Activated CD8-positive, alpha-beta T cell treated with anti-CD3 and anti-CD28 coated beads for 36 hours (primary cell): ENCODE measurements at regions not wholly inside any gene's neighbourhood (a gene's known extent, or its start where the extent isn't known, plus 50 kb on each side); places are given as distances from the start of the nearest gene placed in this dataset.

Source experiments
- ATAC-seq: fragments of 200-7000 bp; cut with Tn5 transposase; one replicate; pipeline ENCODE4 v1.10.0; 2021; ENCODE audit warnings: mild to moderate bottlenecking, moderate library complexity
- CTCF ChIA-PET: fragments of 350-600 bp; sonication (Branson Sonifier 250); formaldehyde crosslinking; loops from one replicate; lab custom pipeline; 2021; ENCODE audit warnings: antibody characterized with exemption; lab: Charles Lee
- POLR2A ChIA-PET: fragments of 350-600 bp; sonication (Branson Sonifier 250); formaldehyde crosslinking; loops from one replicate; lab custom pipeline; 2021; ENCODE audit warnings: antibody characterized with exemption; lab: Charles Lee
- DNase-seq: peaks from one replicate; pipeline ENCODE4 v3.0.0-alpha.2; 2020
- H3K27ac Mint-ChIP-seq: one replicate; pipeline ENCODE4 v1.8.0; 2021; ENCODE audit warnings: mild to moderate bottlenecking, mixed read lengths
- H3K27me3 Mint-ChIP-seq: one replicate; pipeline ENCODE4 v1.8.0; 2021; ENCODE audit warnings: mixed read lengths
- H3K36me3 Mint-ChIP-seq: one replicate; pipeline ENCODE4 v1.8.0; 2021; ENCODE audit warnings: low read depth, mixed read lengths
- H3K4me1 Mint-ChIP-seq: one replicate; pipeline ENCODE4 v1.8.0; 2021; ENCODE audit warnings: low read depth, mixed read lengths
- H3K4me3 Mint-ChIP-seq: one replicate; pipeline ENCODE4 v1.8.0; 2021; ENCODE audit warnings: mild to moderate bottlenecking, moderate library complexity, mixed read lengths
- H3K9me3 Mint-ChIP-seq: one replicate; pipeline ENCODE4 v1.8.0; 2021; ENCODE audit warnings: mixed read lengths
- intact Hi-C: fragments of 100-400 bp; cut with micrococcal nuclease; formaldehyde crosslinking; loops from one replicate; pipeline ENCODE4 v1.10.0; 2022
- TF ChIP-seq, protein P1 (sequence below): fragments of 200-600 bp; IDR thresholded peaks from one replicate; pipeline ENCODE4 v1.8.0; 2022; ENCODE audit warnings: antibody characterized with exemption, mild to moderate bottlenecking

DNA sequence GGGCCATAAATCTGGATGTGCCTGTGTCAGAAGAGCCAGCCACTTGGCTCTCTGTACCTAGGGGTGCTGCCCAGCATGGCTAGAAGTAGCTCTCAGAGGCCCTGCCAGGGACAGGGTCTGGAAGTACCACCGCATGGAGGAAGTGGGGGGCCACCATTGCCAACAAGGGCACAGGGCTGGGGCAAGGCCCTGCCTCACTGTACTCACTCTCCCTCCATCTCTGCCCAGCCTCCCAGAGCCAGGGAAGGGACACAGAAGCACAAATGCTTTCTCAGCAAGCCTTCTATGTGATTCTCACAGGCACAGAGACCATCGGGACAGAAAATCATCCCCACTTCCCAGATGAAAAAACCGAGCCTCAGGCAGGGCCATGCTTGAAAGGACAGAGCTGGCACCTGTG, 138.1 kb downstream of the C5orf15 start:
- Mint-ChIP-seq H3K36me3 (no peaks in the 10 kb centered on the region), H3K27me3 (peaks cover 3% of the 10 kb centered on the region), H3K4me3 (no peak overlapping the region), H3K9me3 (peaks cover 3% of the 10 kb centered on the region), H3K27ac (no peak overlapping the region), H3K4me1 (peaks cover 14% of the 10 kb centered on the region)
- ChIA-PET POLR2A (no interaction called here), CTCF (no interaction called here)
- TF ChIP-seq, protein P1, sequence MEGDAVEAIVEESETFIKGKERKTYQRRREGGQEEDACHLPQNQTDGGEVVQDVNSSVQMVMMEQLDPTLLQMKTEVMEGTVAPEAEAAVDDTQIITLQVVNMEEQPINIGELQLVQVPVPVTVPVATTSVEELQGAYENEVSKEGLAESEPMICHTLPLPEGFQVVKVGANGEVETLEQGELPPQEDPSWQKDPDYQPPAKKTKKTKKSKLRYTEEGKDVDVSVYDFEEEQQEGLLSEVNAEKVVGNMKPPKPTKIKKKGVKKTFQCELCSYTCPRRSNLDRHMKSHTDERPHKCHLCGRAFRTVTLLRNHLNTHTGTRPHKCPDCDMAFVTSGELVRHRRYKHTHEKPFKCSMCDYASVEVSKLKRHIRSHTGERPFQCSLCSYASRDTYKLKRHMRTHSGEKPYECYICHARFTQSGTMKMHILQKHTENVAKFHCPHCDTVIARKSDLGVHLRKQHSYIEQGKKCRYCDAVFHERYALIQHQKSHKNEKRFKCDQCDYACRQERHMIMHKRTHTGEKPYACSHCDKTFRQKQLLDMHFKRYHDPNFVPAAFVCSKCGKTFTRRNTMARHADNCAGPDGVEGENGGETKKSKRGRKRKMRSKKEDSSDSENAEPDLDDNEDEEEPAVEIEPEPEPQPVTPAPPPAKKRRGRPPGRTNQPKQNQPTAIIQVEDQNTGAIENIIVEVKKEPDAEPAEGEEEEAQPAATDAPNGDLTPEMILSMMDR, result no peak
- ATAC-seq, result no peak
- intact Hi-C loops, result no loop called here
- DNase-seq, result no peak

DNA sequence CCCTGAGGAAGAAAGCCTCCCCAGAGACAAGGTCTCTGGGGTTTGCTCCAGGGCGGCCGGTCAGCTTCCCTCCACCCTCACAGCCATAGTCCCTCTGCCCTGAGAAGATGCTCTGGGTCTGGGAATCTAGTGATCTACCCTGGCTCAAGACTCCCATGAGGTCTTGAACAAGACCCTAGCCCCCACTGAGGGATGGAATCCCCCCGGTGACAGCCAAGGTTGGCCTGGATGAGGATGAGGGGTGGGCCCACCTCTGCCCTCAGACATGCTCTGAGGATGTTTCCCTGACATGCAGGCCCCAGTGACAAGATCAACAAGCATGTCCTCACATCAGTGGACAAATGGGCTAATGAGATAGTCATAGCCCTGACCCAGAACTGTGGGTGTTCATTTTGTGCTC, 138.6 kb downstream of the C5orf15 start:
- H3K27me3 Mint-ChIP-seq, result no peaks in the 10 kb centered on the region
- DNase-seq (no peak), ATAC-seq (no peak)
- intact Hi-C loops, result no loop called here
- ChIA-PET CTCF (interaction anchor here (1.0 kb wide), 1 partner anchor 11 kb away, joined by 3 read pairs; no protein-coding TSS in a partner anchor), POLR2A (no interaction called here)
- TF ChIP-seq, protein P1, result no peak
- no peaks in the 10 kb centered on the region for H3K36me3 Mint-ChIP-seq
- H3K9me3 Mint-ChIP-seq, result no peaks in the 10 kb centered on the region
- peak overlapping the region; percentile 42 for H3K27ac Mint-ChIP-seq
- H3K4me1 Mint-ChIP-seq, result peaks cover 19% of the 10 kb centered on the region
- H3K4me3 Mint-ChIP-seq, result no peak overlapping the region

DNA sequence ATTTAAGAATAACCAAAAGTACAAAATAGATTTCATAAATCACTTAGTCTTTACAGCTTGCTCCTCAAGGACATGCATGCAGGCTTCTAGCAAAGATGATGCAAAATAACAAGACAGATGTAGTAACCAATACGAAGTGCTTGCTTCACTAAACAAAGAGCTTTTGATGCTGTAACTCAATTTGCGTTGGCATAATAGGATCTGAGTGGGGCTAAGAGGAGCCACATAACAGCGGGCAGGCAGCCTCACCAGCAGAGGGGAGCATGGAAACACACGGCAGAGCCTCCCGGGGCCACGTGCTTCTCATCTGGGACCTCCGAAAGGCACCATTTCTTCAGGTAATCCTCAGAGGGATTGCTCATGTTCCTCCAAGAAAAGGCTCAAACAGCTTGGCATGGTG, 139.7 kb downstream of the C5orf15 start:
- ChIA-PET POLR2A (no interaction called here), CTCF (interaction anchor here (1.0 to 1.2 kb wide), 2 partner anchors 10 to 404 kb away, joined by 3 read pairs; no protein-coding TSS in a partner anchor)
- Mint-ChIP-seq H3K4me1 (peaks cover 30% of the 10 kb centered on the region), H3K36me3 (no peaks in the 10 kb centered on the region), H3K9me3 (no peaks in the 10 kb centered on the region), H3K4me3 (no peak overlapping the region), H3K27ac (no peak overlapping the region), H3K27me3 (no peaks in the 10 kb centered on the region)
- no peak for DNase-seq
- TF ChIP-seq, protein P1, result no peak
- intact Hi-C loops, result no loop called here
- ATAC-seq, result no peak

DNA sequence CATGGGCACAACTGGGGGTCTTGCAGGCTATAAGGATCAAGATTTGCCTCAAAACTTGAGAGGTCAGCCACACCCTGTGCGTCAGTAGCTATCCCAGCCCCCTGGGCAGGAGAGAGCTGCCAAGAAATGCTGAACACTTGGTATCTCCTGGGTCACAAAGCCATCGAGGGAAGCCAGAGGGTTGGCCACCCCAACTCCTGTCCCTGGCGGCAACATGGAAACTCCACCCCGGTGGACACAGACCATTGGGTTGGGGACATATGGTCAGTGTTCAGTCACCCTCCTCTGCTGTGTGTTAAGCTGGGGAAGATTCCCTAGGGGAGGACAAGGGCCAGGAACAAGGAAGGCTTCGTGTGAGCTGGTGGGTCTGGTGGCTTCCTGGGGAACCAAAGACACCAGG, 140.6 kb downstream of the C5orf15 start:
- ATAC-seq, result no peak
- Mint-ChIP-seq H3K27me3 (no peaks in the 10 kb centered on the region), H3K36me3 (no peaks in the 10 kb centered on the region), H3K4me1 (peaks cover 33% of the 10 kb centered on the region), H3K9me3 (no peaks in the 10 kb centered on the region), H3K27ac (no peak overlapping the region), H3K4me3 (no peak overlapping the region)
- TF ChIP-seq, protein P1, result no peak
- ChIA-PET POLR2A (no interaction called here), CTCF (no interaction called here)
- intact Hi-C loops, result no loop called here
- no peak for DNase-seq

DNA sequence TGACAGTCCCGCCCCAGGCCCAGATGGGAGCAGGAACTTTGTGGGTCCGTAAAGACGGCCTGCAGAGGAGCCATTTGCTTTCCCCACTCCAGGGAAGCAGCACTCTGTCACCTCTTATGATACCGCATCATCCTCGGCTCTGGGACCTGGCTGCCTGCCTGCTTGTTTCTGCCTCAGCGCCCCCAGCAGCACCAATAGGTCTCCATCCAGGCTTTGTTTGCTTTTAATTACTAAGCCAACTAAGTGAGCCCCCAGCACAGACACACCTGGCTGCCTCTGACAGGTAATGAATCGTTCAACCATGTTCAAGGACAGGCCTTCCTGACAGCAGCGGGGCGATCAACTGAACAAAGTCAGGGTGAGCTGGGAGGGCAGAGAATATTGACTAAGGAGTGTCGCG, 141.4 kb downstream of the C5orf15 start:
- CTCF ChIA-PET, result interaction anchor here (2.3 kb wide), 1 partner anchor 43 kb away, joined by 6 read pairs; no protein-coding TSS in a partner anchor
- POLR2A ChIA-PET, result interaction anchor here (0.7 kb wide), 1 partner anchor 64 kb away, joined by 3 read pairs; no protein-coding TSS in a partner anchor
- H3K36me3 Mint-ChIP-seq, result no peaks in the 10 kb centered on the region
- TF ChIP-seq, protein P1, result no peak
- intact Hi-C loops, result no loop called here
- ATAC-seq (no peak), DNase-seq (no peak)
- peaks cover 33% of the 10 kb centered on the region for H3K4me1 Mint-ChIP-seq
- no peak overlapping the region for H3K4me3 Mint-ChIP-seq
- no peak overlapping the region for H3K27ac Mint-ChIP-seq
- no peaks in the 10 kb centered on the region for H3K9me3 Mint-ChIP-seq
- H3K27me3 Mint-ChIP-seq, result no peaks in the 10 kb centered on the region
